Suprapubic skin (tissue), 4 donors: ENCODE measurements at regions not wholly inside any gene's neighbourhood (a gene's known extent, or its start where the extent isn't known, plus 50 kb on each side); places are given as distances from the start of the nearest gene placed in this dataset.

Experiments
- EP300 ChIP-seq: sonication (generic); formaldehyde crosslinking; IDR thresholded peaks from one replicate; pipeline ENCODE4 v1.6.1; 2017; ENCODE audit warnings: antibody characterized with exemption
- POLR2A ChIP-seq, 2 donors: fragments of 450-650 bp; IDR thresholded peaks; one replicate each; pipeline ENCODE4 v1.6.1; 2017; ENCODE audit warnings: antibody characterized with exemption in 2 of 2, mild to moderate bottlenecking in 2 of 2, moderate library complexity in 2 of 2
- POLR2AphosphoS5 ChIP-seq, 3 donors: sonication (generic); formaldehyde crosslinking; IDR thresholded peaks; one replicate each; pipeline ENCODE4 v1.6.1; 2017; ENCODE audit warnings: antibody characterized with exemption in 3 of 3
- TF ChIP-seq, protein P1 (sequence below), 2 donors: fragments of 200-600 bp in 1 of 2; fragments of 450-650 bp in 1 of 2; sonication (generic) in 1 of 2; IDR thresholded peaks; one replicate each; pipeline ENCODE4 v1.5.1; 2016 to 2019; ENCODE audit warnings: antibody characterized with exemption in 2 of 2, mild to moderate bottlenecking in 1 of 2, moderate library complexity in 1 of 2

DNA sequence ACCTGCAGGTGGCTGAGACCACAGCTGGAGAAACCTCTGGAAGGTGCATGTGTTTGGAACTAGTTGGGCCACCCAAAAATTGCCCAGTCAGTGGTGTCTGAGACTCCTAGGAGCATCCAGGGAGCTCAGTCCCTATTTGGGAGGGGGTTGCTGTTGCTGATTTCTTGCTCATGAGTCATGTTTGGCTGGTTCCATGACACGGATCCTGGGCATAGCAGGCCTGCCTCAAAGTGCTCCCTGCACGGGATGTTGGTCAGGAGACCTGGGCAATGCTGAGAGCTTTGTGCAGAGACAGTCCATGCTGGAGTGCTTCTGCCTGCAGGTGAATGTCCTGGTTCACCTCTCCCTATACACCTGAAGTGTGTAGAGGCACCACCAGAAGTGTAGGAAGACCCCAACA lies 194.2 kb downstream of the GLI2 start:
- TF ChIP-seq EP300: no peak
- TF ChIP-seq, protein P1, sequence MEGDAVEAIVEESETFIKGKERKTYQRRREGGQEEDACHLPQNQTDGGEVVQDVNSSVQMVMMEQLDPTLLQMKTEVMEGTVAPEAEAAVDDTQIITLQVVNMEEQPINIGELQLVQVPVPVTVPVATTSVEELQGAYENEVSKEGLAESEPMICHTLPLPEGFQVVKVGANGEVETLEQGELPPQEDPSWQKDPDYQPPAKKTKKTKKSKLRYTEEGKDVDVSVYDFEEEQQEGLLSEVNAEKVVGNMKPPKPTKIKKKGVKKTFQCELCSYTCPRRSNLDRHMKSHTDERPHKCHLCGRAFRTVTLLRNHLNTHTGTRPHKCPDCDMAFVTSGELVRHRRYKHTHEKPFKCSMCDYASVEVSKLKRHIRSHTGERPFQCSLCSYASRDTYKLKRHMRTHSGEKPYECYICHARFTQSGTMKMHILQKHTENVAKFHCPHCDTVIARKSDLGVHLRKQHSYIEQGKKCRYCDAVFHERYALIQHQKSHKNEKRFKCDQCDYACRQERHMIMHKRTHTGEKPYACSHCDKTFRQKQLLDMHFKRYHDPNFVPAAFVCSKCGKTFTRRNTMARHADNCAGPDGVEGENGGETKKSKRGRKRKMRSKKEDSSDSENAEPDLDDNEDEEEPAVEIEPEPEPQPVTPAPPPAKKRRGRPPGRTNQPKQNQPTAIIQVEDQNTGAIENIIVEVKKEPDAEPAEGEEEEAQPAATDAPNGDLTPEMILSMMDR (IDR thresholded peaks at IDR 0.05): no peak
- no peak for TF ChIP-seq POLR2AphosphoS5 (IDR thresholded peaks at IDR 0.05)
- TF ChIP-seq POLR2A (IDR thresholded peaks at IDR 0.05): no peak
